IMR-90 (cell line): ENCODE measurements at regions not wholly inside any gene's neighbourhood (a gene's known extent, or its start where the extent isn't known, plus 50 kb on each side); places are given as distances from the start of the nearest gene placed in this dataset.

Experiments used
- ATAC-seq: fragments of 200-7000 bp; cut with Tn5 transposase; 2 replicates; pipeline ENCODE4 v1.9.1; 2020; ENCODE audit warnings: low read depth, mild to moderate bottlenecking, moderate library complexity
- BruUV-seq: library from RNA; stranded (reverse); fragments of 400-500 nt; replicated peaks from 2 replicates; lab custom pipeline; 2021; lab: Mats Ljungman, UMichigan
- CTCF ChIA-PET: fragments of 300-600 bp; formaldehyde crosslinking; extraction: SDS; loops from one replicate; lab custom pipeline; 2021; ENCODE audit warnings: antibody characterized with exemption; lab: Yijun Ruan, JAX
- POLR2A ChIA-PET: fragments of 300-600 bp; sonication (Branson Sonifier 250); formaldehyde crosslinking; loops from one replicate; lab custom pipeline; 2022; ENCODE audit warnings: antibody characterized with exemption; ENCODE audit not compliant: unreplicated experiment; lab: Charles Lee
- DNase-seq: peaks from one replicate; pipeline ENCODE4 v3.0.0; 2013
- H2AFZ ChIP-seq: replicated peaks from 2 replicates; pipeline ENCODE3; 2013; ENCODE audit warnings: low read length, mild to moderate bottlenecking; ENCODE audit not compliant: poor library complexity
- H2AK5ac ChIP-seq: 2 replicates; pipeline ENCODE4 v1.6.1; 2013; ENCODE audit warnings: low read depth, low read length, inconsistent platforms
- H2AK9ac ChIP-seq: replicated peaks from 2 replicates; pipeline ENCODE3; 2013; ENCODE audit warnings: mild to moderate bottlenecking, low read depth, low read length, moderate library complexity; ENCODE audit not compliant: poor library complexity
- H2BK120ac ChIP-seq: 2 replicates; pipeline ENCODE4 v1.6.1; 2013; ENCODE audit warnings: low read depth, low read length, inconsistent platforms
- H2BK15ac ChIP-seq: 3 replicates; pipeline ENCODE4 v1.6.1; 2013; ENCODE audit warnings: low read depth, low read length, inconsistent platforms
- H2BK20ac ChIP-seq: 2 replicates; pipeline ENCODE4 v1.6.1; 2013; ENCODE audit warnings: low read depth, mild to moderate bottlenecking, inconsistent platforms, low read length, moderate library complexity
- H2BK5ac ChIP-seq: 2 replicates; pipeline ENCODE4 v1.6.1; 2013; ENCODE audit warnings: mild to moderate bottlenecking, low read depth, low read length, inconsistent platforms; ENCODE audit not compliant: poor library complexity, severe bottlenecking
- H3K14ac ChIP-seq: replicated peaks from 2 replicates; pipeline ENCODE4 v1.6.1; 2013; ENCODE audit warnings: low read depth, low read length, inconsistent platforms
- H3K18ac ChIP-seq: 2 replicates; pipeline ENCODE4 v1.6.1; 2013; ENCODE audit warnings: low read depth, low read length, control low read depth
- H3K23ac ChIP-seq: 2 replicates; pipeline ENCODE4 v1.6.1; 2013; ENCODE audit warnings: low read depth, low read length, inconsistent platforms
- H3K27ac ChIP-seq: 2 replicates; pipeline ENCODE4 v1.5.1; 2013; ENCODE audit warnings: mild to moderate bottlenecking, control low read depth, low read length; ENCODE audit not compliant: insufficient read depth
- H3K27me3 ChIP-seq: 2 replicates; pipeline ENCODE4 v1.6.1; 2013; ENCODE audit warnings: low read length; ENCODE audit not compliant: control insufficient read depth, insufficient read depth
- H3K36me3 ChIP-seq: 2 replicates; pipeline ENCODE4 v1.6.1; 2013; ENCODE audit warnings: low read length, mixed read lengths; ENCODE audit not compliant: control insufficient read depth, insufficient read depth
- H3K4ac ChIP-seq: 2 replicates; pipeline ENCODE4 v1.6.1; 2013; ENCODE audit warnings: low read depth, low read length, inconsistent platforms
- H3K4me1 ChIP-seq: 2 replicates; pipeline ENCODE4 v1.6.1; 2013; ENCODE audit warnings: low read length, mixed read lengths; ENCODE audit not compliant: control insufficient read depth, insufficient read depth
- H3K4me2 ChIP-seq: 2 replicates; pipeline ENCODE4 v1.6.1; 2013; ENCODE audit warnings: low read depth, mild to moderate bottlenecking, control low read depth, low read length, moderate library complexity
- H3K4me3 ChIP-seq: 2 replicates; pipeline ENCODE4 v1.5.1; 2013; ENCODE audit warnings: low read depth, mild to moderate bottlenecking, control low read depth, low read length, moderate library complexity; ENCODE audit not compliant: insufficient read depth
- H3K56ac ChIP-seq: 2 replicates; pipeline ENCODE4 v1.6.1; 2013; ENCODE audit warnings: low read length, inconsistent platforms; ENCODE audit not compliant: insufficient read depth; ENCODE audit errors: extremely low read depth
- H3K79me1 ChIP-seq, 2 experiments: 2 replicates each; pipeline ENCODE4 v1.6.1; 2013; ENCODE audit warnings: low read length in 2 of 2, inconsistent platforms in 1 of 2, low read depth in 1 of 2
- H3K9ac ChIP-seq: 2 replicates; pipeline ENCODE4 v1.6.1; 2013; ENCODE audit warnings: low read depth, low read length, control low read depth
- H3K9me1 ChIP-seq: 2 replicates; pipeline ENCODE4 v1.6.1; 2013; ENCODE audit warnings: low read length, inconsistent platforms; ENCODE audit not compliant: insufficient read depth
- H3K9me3 ChIP-seq: 2 replicates; pipeline ENCODE4 v1.6.1; 2013; ENCODE audit warnings: low read length; ENCODE audit not compliant: control insufficient read depth, insufficient read depth
- H4K20me1 ChIP-seq: 2 replicates; pipeline ENCODE4 v1.6.1; 2013; ENCODE audit warnings: low read length, inconsistent platforms; ENCODE audit not compliant: insufficient read depth
- H4K5ac ChIP-seq: 2 replicates; pipeline ENCODE4 v1.6.1; 2013; ENCODE audit warnings: mild to moderate bottlenecking, low read depth, low read length, control low read depth
- H4K8ac ChIP-seq, 2 experiments: 2 replicates each; pipeline ENCODE4 v1.6.1; 2013; ENCODE audit warnings: low read depth in 2 of 2, low read length in 2 of 2, control low read depth in 1 of 2, inconsistent platforms in 1 of 2
- H4K91ac ChIP-seq: 2 replicates; pipeline ENCODE4 v1.6.1; 2013; ENCODE audit warnings: low read depth, low read length, inconsistent platforms; ENCODE audit not compliant: insufficient read depth
- BHLHE40 ChIP-seq: fragments of 150-350 bp; IDR thresholded peaks from 2 replicates; pipeline ENCODE4 v1.6.1; 2016; ENCODE audit warnings: mild to moderate bottlenecking, low read depth, low read length
- CEBPB ChIP-seq: IDR thresholded peaks from 2 replicates; pipeline ENCODE4 v1.6.1; 2012; ENCODE audit warnings: low read depth, low read length, improper control_type of control experiment
- FOS ChIP-seq: fragments of 150-350 bp; IDR thresholded peaks from 2 replicates; pipeline ENCODE4 v1.6.1; 2016; ENCODE audit warnings: low read depth, low read length
- MAFK ChIP-seq: IDR thresholded peaks from 2 replicates; pipeline ENCODE4 v1.6.1; 2012; ENCODE audit warnings: low read depth, low read length, improper control_type of control experiment
- MAZ ChIP-seq: IDR thresholded peaks from 2 replicates; pipeline ENCODE4 v1.6.1; 2012; ENCODE audit warnings: low read depth, mild to moderate bottlenecking, low read length, improper control_type of control experiment, moderate library complexity, borderline replicate concordance
- MXI1 ChIP-seq: IDR thresholded peaks from 2 replicates; pipeline ENCODE4 v1.6.1; 2012; ENCODE audit warnings: low read depth, mild to moderate bottlenecking, low read length, moderate library complexity, borderline replicate concordance
- NFE2L2 ChIP-seq: fragments of 150-350 bp; IDR thresholded peaks from 2 replicates; pipeline ENCODE4 v1.6.1; 2016; ENCODE audit warnings: low read depth, mild to moderate bottlenecking, low read length
- POLR2A ChIP-seq: IDR thresholded peaks from 2 replicates; pipeline ENCODE4 v1.6.1; 2012; ENCODE audit warnings: mild to moderate bottlenecking, low read depth, low read length
- RCOR1 ChIP-seq: IDR thresholded peaks from 2 replicates; pipeline ENCODE4 v1.6.1; 2012; ENCODE audit warnings: mild to moderate bottlenecking, low read length, improper control_type of control experiment; ENCODE audit not compliant: insufficient replicate concordance
- RFX5 ChIP-seq: IDR thresholded peaks from 2 replicates; pipeline ENCODE4 v1.8.0; 2012; ENCODE audit warnings: low read depth, mild to moderate bottlenecking, low read length, moderate library complexity
- SMC3 ChIP-seq: fragments of 150-350 bp; IDR thresholded peaks from 2 replicates; pipeline ENCODE4 v1.6.1; 2016; ENCODE audit warnings: low read depth, mild to moderate bottlenecking, antibody characterized with exemption, low read length, moderate library complexity
- WGBS, 2 experiments: methylation state at CpG; one replicate each; pipeline versions ENCODE4 v1.1.5 to v1.1.7; 2013; ENCODE audit warnings: missing lambda C conversion rate in 2 of 2; ENCODE audit not compliant: insufficient read length in 1 of 2; ENCODE audit errors: extremely low coverage in 2 of 2; 5-methylcytosine and 5-hydroxymethylcytosine counted together
- dilution Hi-C: fragments of 300-500 bp; cut with HindIII; formaldehyde crosslinking; loops from one replicate; pipeline ENCODE4 v1.14.3; 2018; ENCODE audit warnings: low sequenced_read_pairs; ENCODE audit not compliant: unreplicated experiment
- in situ Hi-C: fragments of 300-500 bp; cut with MboI; formaldehyde crosslinking; loops from 3 replicates; pipeline ENCODE4 v1.14.3; 2019; ENCODE audit warnings: low sequenced_read_pairs, inconsistent platforms, mixed read lengths
- intact Hi-C: fragments of 100-400 bp; cut with micrococcal nuclease; formaldehyde crosslinking; loops from 2 replicates; pipeline ENCODE4 v1.10.0; 2022
- TF ChIP-seq, protein P1 (sequence below): fragments of 150-350 bp; IDR thresholded peaks from 2 replicates; pipeline ENCODE4 v1.6.1; 2017; ENCODE audit warnings: mild to moderate bottlenecking, antibody characterized with exemption, low read length, low read depth

DNA sequence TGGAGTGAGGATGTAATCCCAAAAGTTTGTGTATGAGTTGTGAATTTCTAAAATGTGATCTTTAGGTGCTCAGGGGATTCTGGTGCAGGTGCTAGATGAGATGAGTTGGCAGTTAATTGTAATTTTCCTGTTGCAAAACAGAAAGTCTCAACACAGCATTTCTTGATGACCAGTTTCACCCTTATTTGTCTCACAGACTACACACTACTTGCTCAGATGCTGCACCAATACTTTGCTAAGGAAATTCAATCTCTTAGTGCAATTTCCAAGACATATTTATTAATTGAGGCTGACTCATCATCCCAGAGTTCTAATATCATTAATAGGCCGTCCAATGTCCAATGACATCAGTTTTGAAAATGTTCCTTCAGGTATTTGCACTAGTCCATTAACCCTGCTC lies 159.2 kb upstream of the SFRP2 start:
- TF ChIP-seq FOS (no peak), MAFK (no peak), MAZ (no peak), CEBPB (no peak), MXI1 (no peak), SMC3 (no peak), POLR2A (no peak), RCOR1 (no peak), RFX5 (no peak), NFE2L2 (no peak), BHLHE40 (no peak)
- TF ChIP-seq, protein P1, sequence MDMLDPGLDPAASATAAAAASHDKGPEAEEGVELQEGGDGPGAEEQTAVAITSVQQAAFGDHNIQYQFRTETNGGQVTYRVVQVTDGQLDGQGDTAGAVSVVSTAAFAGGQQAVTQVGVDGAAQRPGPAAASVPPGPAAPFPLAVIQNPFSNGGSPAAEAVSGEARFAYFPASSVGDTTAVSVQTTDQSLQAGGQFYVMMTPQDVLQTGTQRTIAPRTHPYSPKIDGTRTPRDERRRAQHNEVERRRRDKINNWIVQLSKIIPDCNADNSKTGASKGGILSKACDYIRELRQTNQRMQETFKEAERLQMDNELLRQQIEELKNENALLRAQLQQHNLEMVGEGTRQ, result no peak
- WGBS, 2 experiments, result no CpG with 5 or more reads among the region's 1 CpG
- Histone ChIP-seq H3K56ac (no peak overlapping the region), H3K4ac (no peak overlapping the region), H4K5ac (no peak overlapping the region), H4K91ac (no peak overlapping the region), H3K79me1 (no peaks in the 10 kb centered on the region), H3K9me3 (no peaks in the 10 kb centered on the region), H2BK120ac (no peak overlapping the region), H4K20me1 (no peaks in the 10 kb centered on the region), H3K9ac (no peak overlapping the region), H3K36me3 (no peaks in the 10 kb centered on the region), H3K14ac (no peak overlapping the region), H2BK15ac (no peak overlapping the region), H3K27me3 (no peaks in the 10 kb centered on the region), H2AFZ (no peak overlapping the region), H3K18ac (no peak overlapping the region), H4K8ac (no peak overlapping the region), H3K4me2 (no peak overlapping the region), H2AK5ac (no peak overlapping the region), H3K27ac (no peak overlapping the region), H3K9me1 (no peaks in the 10 kb centered on the region), H3K4me3 (no peak overlapping the region), H2BK5ac (no peak overlapping the region), H2AK9ac (no peak overlapping the region), H2BK20ac (no peak overlapping the region), H3K4me1 (no peaks in the 10 kb centered on the region), H3K23ac (no peak overlapping the region)
- ChIA-PET CTCF (no interaction called here), POLR2A (no interaction called here)
- no peak for DNase-seq
- BruUV-seq, result no TSS peak
- no peak for ATAC-seq
- dilution Hi-C loops (no loop called here), intact Hi-C loops (no loop called here), in situ Hi-C loops (no loop called here)
